ENCODE measurements at regions not wholly inside any gene's neighbourhood (a gene's known extent, or its start where the extent isn't known, plus 50 kb on each side); places are given as distances from the start of the nearest gene placed in this dataset.

GRCh38 chr4:128686810-128687209, 122.7 kb upstream of the JADE1 start:
- ATAC-seq (ENCODE audit: low read depth), result no peak
- Histone ChIP-seq H3K36me3 (ENCODE audit: low read depth) (no peaks in the 10 kb centered on the region), H3K27me3 (ENCODE audit: insufficient read depth, poor library complexity, severe bottlenecking) (no peaks in the 10 kb centered on the region), H3K4me1 (ENCODE audit: insufficient read depth, poor library complexity, severe bottlenecking) (no peaks in the 10 kb centered on the region), H3K27ac (ENCODE audit: poor library complexity, severe bottlenecking) (no peak overlapping the region), H3K9me3 (ENCODE audit: severe bottlenecking) (no peaks in the 10 kb centered on the region), H3K4me3 (ENCODE audit: severe bottlenecking) (no peak overlapping the region)
- no peak for DNase-seq (ENCODE audit: low spot score)
- no peak for TF ChIP-seq CTCF (IDR thresholded peaks at IDR 0.05; ENCODE audit: poor library complexity, severe bottlenecking)

GRCh38 chr4:128686032-128686465, 123.5 kb upstream of the JADE1 start:
- Histone ChIP-seq H3K27ac (ENCODE audit: poor library complexity, severe bottlenecking) (no peak overlapping the region), H3K36me3 (ENCODE audit: low read depth) (no peaks in the 10 kb centered on the region), H3K9me3 (ENCODE audit: severe bottlenecking) (no peaks in the 10 kb centered on the region), H3K4me3 (ENCODE audit: severe bottlenecking) (no peak overlapping the region), H3K4me1 (ENCODE audit: insufficient read depth, poor library complexity, severe bottlenecking) (no peaks in the 10 kb centered on the region), H3K27me3 (ENCODE audit: insufficient read depth, poor library complexity, severe bottlenecking) (no peaks in the 10 kb centered on the region)
- DNase-seq (ENCODE audit: low spot score) (no peak), ATAC-seq (ENCODE audit: low read depth) (no peak)
- TF ChIP-seq CTCF (IDR thresholded peaks at IDR 0.05; ENCODE audit: poor library complexity, severe bottlenecking), result no peak

- H3K27me3 ChIP-seq (ENCODE audit: insufficient read depth, poor library complexity, severe bottlenecking), result no peaks in the 10 kb centered on the region
- no peak overlapping the region for H3K4me3 ChIP-seq (ENCODE audit: severe bottlenecking)
- no peak for TF ChIP-seq CTCF (IDR thresholded peaks at IDR 0.05; ENCODE audit: poor library complexity, severe bottlenecking)
- no peaks in the 10 kb centered on the region for H3K36me3 ChIP-seq (ENCODE audit: low read depth)
- H3K4me1 ChIP-seq (ENCODE audit: insufficient read depth, poor library complexity, severe bottlenecking), result no peaks in the 10 kb centered on the region
- H3K27ac ChIP-seq (ENCODE audit: poor library complexity, severe bottlenecking), result no peak overlapping the region
- no peaks in the 10 kb centered on the region for H3K9me3 ChIP-seq (ENCODE audit: severe bottlenecking)
- no peak for ATAC-seq (ENCODE audit: low read depth)
- DNase-seq (ENCODE audit: low spot score), result no peak
These were observed 125.5 kb upstream of the JADE1 start for GRCh38 chr4:128684016-128684415.

GRCh38 chr4:128682942-128683666, 126.4 kb upstream of the JADE1 start:
- no peak for ATAC-seq (ENCODE audit: low read depth)
- no peak for DNase-seq (ENCODE audit: low spot score)
- no peak overlapping the region for H3K27ac ChIP-seq (ENCODE audit: poor library complexity, severe bottlenecking)
- H3K4me1 ChIP-seq (ENCODE audit: insufficient read depth, poor library complexity, severe bottlenecking), result no peaks in the 10 kb centered on the region
- H3K4me3 ChIP-seq (ENCODE audit: severe bottlenecking), result no peak overlapping the region
- no peak for TF ChIP-seq CTCF (IDR thresholded peaks at IDR 0.05; ENCODE audit: poor library complexity, severe bottlenecking)
- H3K36me3 ChIP-seq (ENCODE audit: low read depth), result no peaks in the 10 kb centered on the region
- no peaks in the 10 kb centered on the region for H3K9me3 ChIP-seq (ENCODE audit: severe bottlenecking)
- H3K27me3 ChIP-seq (ENCODE audit: insufficient read depth, poor library complexity, severe bottlenecking), result no peaks in the 10 kb centered on the region

- no peak overlapping the region for H3K4me3 ChIP-seq (ENCODE audit: severe bottlenecking)
- TF ChIP-seq CTCF (IDR thresholded peaks at IDR 0.05; ENCODE audit: poor library complexity, severe bottlenecking), result no peak
- no peaks in the 10 kb centered on the region for H3K36me3 ChIP-seq (ENCODE audit: low read depth)
- no peak for DNase-seq (ENCODE audit: low spot score)
- no peaks in the 10 kb centered on the region for H3K9me3 ChIP-seq (ENCODE audit: severe bottlenecking)
- H3K4me1 ChIP-seq (ENCODE audit: insufficient read depth, poor library complexity, severe bottlenecking), result no peaks in the 10 kb centered on the region
- no peak overlapping the region for H3K27ac ChIP-seq (ENCODE audit: poor library complexity, severe bottlenecking)
- ATAC-seq (ENCODE audit: low read depth), result no peak
- H3K27me3 ChIP-seq (ENCODE audit: insufficient read depth, poor library complexity, severe bottlenecking), result no peaks in the 10 kb centered on the region
These were observed 133.4 kb upstream of the JADE1 start for GRCh38 chr4:128676095-128676494.
